ENCODE measurements at regions not wholly inside any gene's neighbourhood (a gene's known extent, or its start where the extent isn't known, plus 50 kb on each side); places are given as distances from the start of the nearest gene placed in this dataset.

GRCh38 chr5:145588558-145588957 lies 246.6 kb downstream of the PRELID2 start:
- no peak for TF ChIP-seq ZFX (IDR thresholded peaks at IDR 0.05; ENCODE audit: borderline replicate concordance)
- no peak for TF ChIP-seq CTCF (IDR thresholded peaks at IDR 0.05)

GRCh38 chr5:145588113-145588512 lies 247.0 kb downstream of the PRELID2 start:
- no peak for TF ChIP-seq ZFX (IDR thresholded peaks at IDR 0.05; ENCODE audit: borderline replicate concordance)
- TF ChIP-seq CTCF (IDR thresholded peaks at IDR 0.05), result no peak
- no peak overlapping the region for H3K27ac ChIP-seq

More at GRCh38 chr5:145588558-145588957, 246.6 kb downstream of the PRELID2 start:
- no peak overlapping the region for H3K27ac ChIP-seq

- no peak overlapping the region for H3K27ac ChIP-seq
- no peak for TF ChIP-seq CTCF (IDR thresholded peaks at IDR 0.05)
- TF ChIP-seq ZFX (IDR thresholded peaks at IDR 0.05; ENCODE audit: borderline replicate concordance), result no peak
Observed at GRCh38 chr5:145587710-145588109, 247.4 kb downstream of the PRELID2 start.

- H3K27ac ChIP-seq, result no peak overlapping the region
- TF ChIP-seq CTCF (IDR thresholded peaks at IDR 0.05) (no peak), ZFX (IDR thresholded peaks at IDR 0.05; ENCODE audit: borderline replicate concordance) (no peak)
Observed at GRCh38 chr5:145587308-145587672, 247.9 kb downstream of the PRELID2 start.

GRCh38 chr5:145586661-145587307 lies 248.4 kb downstream of the PRELID2 start:
- no peak overlapping the region for H3K27ac ChIP-seq
- no peak for TF ChIP-seq ZFX (IDR thresholded peaks at IDR 0.05; ENCODE audit: borderline replicate concordance)
- TF ChIP-seq CTCF (IDR thresholded peaks at IDR 0.05), result no peak

- no peak for TF ChIP-seq ZFX (IDR thresholded peaks at IDR 0.05; ENCODE audit: borderline replicate concordance)
- no peak for TF ChIP-seq CTCF (IDR thresholded peaks at IDR 0.05)
- H3K27ac ChIP-seq, result no peak overlapping the region
Observed at GRCh38 chr5:145585443-145586148, 249.5 kb downstream of the PRELID2 start.

GRCh38 chr5:145579301-145579700 lies 255.8 kb downstream of the PRELID2 start:
- TF ChIP-seq CTCF (IDR thresholded peaks at IDR 0.05), result no peak
- TF ChIP-seq ZFX (IDR thresholded peaks at IDR 0.05; ENCODE audit: borderline replicate concordance), result no peak
- H3K27ac ChIP-seq, result no peak overlapping the region

Data from 22Rv1 (cell line).